ENCODE measurements at regions not wholly inside any gene's neighbourhood (a gene's known extent, or its start where the extent isn't known, plus 50 kb on each side); places are given as distances from the start of the nearest gene placed in this dataset.

DNA sequence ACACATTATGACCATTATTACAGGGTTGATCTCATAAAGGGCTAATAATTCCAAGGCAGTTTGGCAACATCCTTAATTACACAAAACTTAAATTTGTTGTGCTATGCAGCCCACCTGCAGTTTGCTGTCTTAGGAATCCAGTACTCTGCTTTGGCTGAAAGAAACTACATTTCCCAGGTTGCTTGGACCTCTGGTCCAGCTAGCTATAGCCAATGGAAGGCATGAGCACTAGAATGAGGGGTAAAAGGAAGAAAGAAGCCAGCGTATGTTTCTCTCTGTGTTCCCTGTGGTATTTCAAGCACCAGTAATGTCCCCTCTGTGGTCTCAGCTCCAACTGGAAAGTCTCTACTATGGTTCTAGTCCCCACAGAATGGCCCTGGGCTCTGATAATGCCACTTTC is 84.3 kb upstream of the TSC22D2 start:
- TF ChIP-seq CEBPB (IDR thresholded peaks at IDR 0.05; ENCODE audit: low read depth, low read length) (no peak), POLR2A (IDR thresholded peaks at IDR 0.05; ENCODE audit: control extremely low read depth in 1 of 2, low read depth in 2 of 2, low read length in 2 of 2) (no peak), CHD1 (IDR thresholded peaks at IDR 0.05; ENCODE audit: low read depth, low read length) (no peak)
